ENCODE measurements at regions not wholly inside any gene's neighbourhood (a gene's known extent, or its start where the extent isn't known, plus 50 kb on each side); places are given as distances from the start of the nearest gene placed in this dataset.

DNA sequence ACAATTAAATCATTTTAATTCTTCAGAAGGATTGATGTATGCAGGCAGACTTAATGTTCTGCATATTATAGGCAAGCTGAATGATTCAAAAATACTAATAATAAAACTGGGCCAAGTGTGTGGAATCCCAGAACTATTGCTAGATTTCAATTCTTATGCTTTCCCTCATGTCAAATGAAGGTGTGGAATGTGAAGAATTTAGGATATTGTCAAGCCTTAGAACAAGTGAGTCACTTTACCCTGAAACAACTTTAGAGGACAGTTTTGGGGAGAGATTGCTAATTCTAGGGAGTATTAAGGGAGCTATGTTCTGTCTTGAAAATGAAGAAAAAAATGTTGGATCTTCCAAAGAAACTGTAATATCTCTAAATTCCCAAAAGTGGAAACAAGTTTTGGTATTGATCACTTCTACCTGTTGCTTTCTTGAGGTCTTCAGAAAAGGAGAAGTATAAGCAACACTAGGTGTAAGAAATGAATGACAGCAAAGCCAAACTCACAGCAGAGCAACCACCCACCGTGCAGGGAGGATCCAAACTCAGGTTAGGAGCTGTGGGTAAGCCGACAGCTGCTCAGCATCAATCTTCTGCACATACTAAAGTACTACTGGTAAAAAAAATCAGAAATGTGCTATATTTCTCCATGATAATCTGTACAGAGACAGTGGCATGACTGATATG lies 818.1 kb downstream of the SLC4A3 start:
- H3K4me3 ChIP-seq (replicated peaks in 1 of 3; ENCODE audit: insufficient read depth in 1 of 3, low read depth in 2 of 3, low read length in 3 of 3) = no peak overlapping the region
- CTCF ChIA-PET (ENCODE audit: low intra/inter-chr PET ratio, low total read pairs) = no interaction called here
- no peak overlapping the region for H3K27ac ChIP-seq (ENCODE audit: extremely low read length, insufficient read depth, low read length)
- no peaks in the 10 kb centered on the region for H3K79me2 ChIP-seq (ENCODE audit: insufficient read depth, low read length)
- FAIRE-seq = no peak
- in situ Hi-C loops (cut with HindIII; ENCODE audit: extremely low pct_ligation_motif_present, low pct_unique_long_range_greater_than_20kb) (no loop called here), intact Hi-C loops (cut with micrococcal nuclease; ENCODE audit: unreplicated experiment) (no loop called here)
- H4K20me1 ChIP-seq (ENCODE audit: insufficient read depth, low read length) = no peaks in the 10 kb centered on the region
- no peaks in the 10 kb centered on the region for H3K27me3 ChIP-seq (ENCODE audit: control insufficient read depth in 1 of 2, insufficient read depth in 2 of 2, low read length in 2 of 2)
- DNase-seq (ENCODE audit: low spot score) = no peak
- WGBS (ENCODE audit: low lambda C conversion rate) = 13% methylated on average over 2 of the region's 2 CpGs
- no peak overlapping the region for H2AFZ ChIP-seq (ENCODE audit: low read length)
- no TSS peak for BruUV-seq (replicated peaks)
- H3K9me3 ChIP-seq (ENCODE audit: low read length) = no peaks in the 10 kb centered on the region; the same call in 1 of the 2 replicates
- ATAC-seq = no peak
- no peaks in the 10 kb centered on the region for H3K4me1 ChIP-seq (ENCODE audit: insufficient read depth, low read length)
- no peak overlapping the region for H3K9ac ChIP-seq (ENCODE audit: insufficient read depth, low read depth, low read length)
- H3K4me2 ChIP-seq (ENCODE audit: low read depth, low read length) = no peak overlapping the region
- H3K36me3 ChIP-seq (replicated peaks in 1 of 2; ENCODE audit: control insufficient read depth in 1 of 2, insufficient read depth in 2 of 2, low read length in 2 of 2) = no peaks in the 10 kb centered on the region
- TF ChIP-seq, protein P1, sequence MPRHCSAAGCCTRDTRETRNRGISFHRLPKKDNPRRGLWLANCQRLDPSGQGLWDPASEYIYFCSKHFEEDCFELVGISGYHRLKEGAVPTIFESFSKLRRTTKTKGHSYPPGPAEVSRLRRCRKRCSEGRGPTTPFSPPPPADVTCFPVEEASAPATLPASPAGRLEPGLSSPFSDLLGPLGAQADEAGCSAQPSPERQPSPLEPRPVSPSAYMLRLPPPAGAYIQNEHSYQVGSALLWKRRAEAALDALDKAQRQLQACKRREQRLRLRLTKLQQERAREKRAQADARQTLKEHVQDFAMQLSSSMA (CRISPR knock-in tag; IDR thresholded peaks at IDR 0.05) = no peak
- no peak for TF ChIP-seq ZNF17 (CRISPR knock-in tag; IDR thresholded peaks at IDR 0.05)
- TF ChIP-seq STAG1 (CRISPR knock-in tag; IDR thresholded peaks at IDR 0.05) = no peak
- no peak for TF ChIP-seq RFXANK (CRISPR knock-in tag; IDR thresholded peaks at IDR 0.05)
- POLR2A ChIA-PET = no interaction called here

GRCh38 chr2:220446106-220446712 lies 818.8 kb downstream of the SLC4A3 start:
- ATAC-seq = no peak
- ChIA-PET POLR2A (no interaction called here), CTCF (ENCODE audit: low intra/inter-chr PET ratio, low total read pairs) (no interaction called here)
- Histone ChIP-seq H3K79me2 (ENCODE audit: insufficient read depth, low read length) (no peaks in the 10 kb centered on the region), H2AFZ (ENCODE audit: low read length) (no peak overlapping the region), H3K9ac (ENCODE audit: insufficient read depth, low read depth, low read length) (no peak overlapping the region), H3K27ac (ENCODE audit: extremely low read length, insufficient read depth, low read length) (no peak overlapping the region), H3K36me3 (replicated peaks in 1 of 2; ENCODE audit: control insufficient read depth in 1 of 2, insufficient read depth in 2 of 2, low read length in 2 of 2) (no peaks in the 10 kb centered on the region), H3K27me3 (ENCODE audit: control insufficient read depth in 1 of 2, insufficient read depth in 2 of 2, low read length in 2 of 2) (no peaks in the 10 kb centered on the region), H3K4me2 (ENCODE audit: low read depth, low read length) (no peak overlapping the region), H4K20me1 (ENCODE audit: insufficient read depth, low read length) (no peaks in the 10 kb centered on the region), H3K9me3 (ENCODE audit: low read length) (no peaks in the 10 kb centered on the region; the same call in 1 of the 2 replicates), H3K4me1 (ENCODE audit: insufficient read depth, low read length) (no peaks in the 10 kb centered on the region), H3K4me3 (replicated peaks in 1 of 3; ENCODE audit: insufficient read depth in 1 of 3, low read depth in 2 of 3, low read length in 3 of 3) (no peak overlapping the region)
- no peak for FAIRE-seq
- intact Hi-C loops (cut with micrococcal nuclease; ENCODE audit: unreplicated experiment) = no loop called here
- no TSS peak for BruUV-seq (replicated peaks)
- DNase-seq (ENCODE audit: low spot score) = no peak
- WGBS (ENCODE audit: low lambda C conversion rate) = 14% methylated on average over 8 of the region's 8 CpGs
- in situ Hi-C loops (cut with HindIII; ENCODE audit: extremely low pct_ligation_motif_present, low pct_unique_long_range_greater_than_20kb) = no loop called here
- peak; percentile 57 for TF ChIP-seq HNRNPK (IDR thresholded peaks at IDR 0.05; ENCODE audit: low read depth, low read length, poor library complexity, severe bottlenecking)
- TF ChIP-seq PCBP1 (IDR thresholded peaks at IDR 0.05; ENCODE audit: borderline replicate concordance, low read depth, low read length) = 0 out of 2 replicates have a peak, but pooled peaks have one; percentile 50
- TF ChIP-seq, protein P2, sequence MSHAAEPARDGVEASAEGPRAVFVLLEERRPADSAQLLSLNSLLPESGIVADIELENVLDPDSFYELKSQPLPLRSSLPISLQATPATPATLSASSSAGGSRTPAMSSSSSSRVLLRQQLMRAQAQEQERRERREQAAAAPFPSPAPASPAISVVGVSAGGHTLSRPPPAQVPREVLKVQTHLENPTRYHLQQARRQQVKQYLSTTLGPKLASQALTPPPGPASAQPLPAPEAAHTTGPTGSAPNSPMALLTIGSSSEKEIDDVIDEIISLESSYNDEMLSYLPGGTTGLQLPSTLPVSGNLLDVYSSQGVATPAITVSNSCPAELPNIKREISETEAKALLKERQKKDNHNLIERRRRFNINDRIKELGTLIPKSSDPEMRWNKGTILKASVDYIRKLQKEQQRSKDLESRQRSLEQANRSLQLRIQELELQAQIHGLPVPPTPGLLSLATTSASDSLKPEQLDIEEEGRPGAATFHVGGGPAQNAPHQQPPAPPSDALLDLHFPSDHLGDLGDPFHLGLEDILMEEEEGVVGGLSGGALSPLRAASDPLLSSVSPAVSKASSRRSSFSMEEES (CRISPR knock-in tag; IDR thresholded peaks at IDR 0.05) = no peak
- TF ChIP-seq MIER3 (CRISPR knock-in tag; IDR thresholded peaks at IDR 0.05; ENCODE audit: borderline replicate concordance) = no peak
